GM08714 (cell line): ENCODE measurements at regions not wholly inside any gene's neighbourhood (a gene's known extent, or its start where the extent isn't known, plus 50 kb on each side); places are given as distances from the start of the nearest gene placed in this dataset.

Experiments used
- H3K4me3 ChIP-seq: fragments of 200-500 bp; sonication (Bioruptor generic); 2 replicates; pipeline ENCODE4 v1.5.1; 2014; ENCODE audit warnings: mild to moderate bottlenecking, low read length, inconsistent platforms
- ZNF274 ChIP-seq: IDR thresholded peaks from 2 replicates; pipeline ENCODE4 v1.6.1; 2012; ENCODE audit warnings: mild to moderate bottlenecking, low read depth, low read length

GRCh38 chr1:185427776-185428175 lies 110.7 kb upstream of the IVNS1ABP start:
- no peak overlapping the region for H3K4me3 ChIP-seq
- no peak for TF ChIP-seq ZNF274

- TF ChIP-seq ZNF274: no peak
- no peak overlapping the region for H3K4me3 ChIP-seq
Observed at GRCh38 chr1:185427264-185427663, 110.2 kb upstream of the IVNS1ABP start.

- no peak for TF ChIP-seq ZNF274
Observed at GRCh38 chr1:185426848-185427247, 109.8 kb upstream of the IVNS1ABP start.

GRCh38 chr1:185425163-185425562 lies 108.1 kb upstream of the IVNS1ABP start:
- no peak for TF ChIP-seq ZNF274
- H3K4me3 ChIP-seq: no peak overlapping the region

More at GRCh38 chr1:185426848-185427247, 109.8 kb upstream of the IVNS1ABP start:
- no peak overlapping the region for H3K4me3 ChIP-seq

- no peak for TF ChIP-seq ZNF274
- no peak overlapping the region for H3K4me3 ChIP-seq
Observed at GRCh38 chr1:185421485-185422107, 104.6 kb upstream of the IVNS1ABP start.

GRCh38 chr1:185420588-185421081 lies 103.6 kb upstream of the IVNS1ABP start:
- H3K4me3 ChIP-seq: no peak overlapping the region
- TF ChIP-seq ZNF274: no peak

- H3K4me3 ChIP-seq: no peak overlapping the region
- no peak for TF ChIP-seq ZNF274
Observed at GRCh38 chr1:185419718-185420117, 102.7 kb upstream of the IVNS1ABP start.

- TF ChIP-seq ZNF274: no peak
- no peak overlapping the region for H3K4me3 ChIP-seq
Observed at GRCh38 chr1:185418472-185418871, 101.4 kb upstream of the IVNS1ABP start.

- no peak overlapping the region for H3K4me3 ChIP-seq
- no peak for TF ChIP-seq ZNF274
Observed at GRCh38 chr1:185412385-185413087, 95.5 kb upstream of the IVNS1ABP start.

- no peak overlapping the region for H3K4me3 ChIP-seq
- TF ChIP-seq ZNF274: no peak
Observed at GRCh38 chr1:185409763-185410528, 92.9 kb upstream of the IVNS1ABP start.

- TF ChIP-seq ZNF274: no peak
- no peak overlapping the region for H3K4me3 ChIP-seq
Observed at GRCh38 chr1:185409345-185409744, 92.3 kb upstream of the IVNS1ABP start.

- no peak overlapping the region for H3K4me3 ChIP-seq
- no peak for TF ChIP-seq ZNF274
Observed at GRCh38 chr1:185408700-185409270, 91.7 kb upstream of the IVNS1ABP start.

- no peak overlapping the region for H3K4me3 ChIP-seq
- no peak for TF ChIP-seq ZNF274
Observed at GRCh38 chr1:185406691-185407009, 89.6 kb upstream of the IVNS1ABP start.

GRCh38 chr1:185406006-185406690 lies 89.1 kb upstream of the IVNS1ABP start:
- H3K4me3 ChIP-seq: no peak overlapping the region
- no peak for TF ChIP-seq ZNF274
